Esophagus muscularis mucosa (tissue), 3 donors: ENCODE measurements at regions not wholly inside any gene's neighbourhood (a gene's known extent, or its start where the extent isn't known, plus 50 kb on each side); places are given as distances from the start of the nearest gene placed in this dataset.

Source experiments
- CTCF ChIP-seq, 3 experiments: fragments of 200-600 bp in 2 of 3; fragments of 450-650 bp in 1 of 3; sonication (generic) in 2 of 3; IDR thresholded peaks; one replicate each; pipeline ENCODE4 v1.5.1; 2017 to 2019; ENCODE audit warnings: antibody characterized with exemption in 3 of 3, mild to moderate bottlenecking in 2 of 3, moderate library complexity in 1 of 3
- POLR2A ChIP-seq: fragments of 450-650 bp; IDR thresholded peaks from one replicate; pipeline ENCODE4 v1.6.1; 2017; ENCODE audit warnings: antibody characterized with exemption, moderate library complexity, mild to moderate bottlenecking, low read depth

GRCh38 chr16:86852135-86852534 is 273.8 kb downstream of the FOXL1 start:
- TF ChIP-seq CTCF (IDR thresholded peaks at IDR 0.05) (no peak), POLR2A (no peak)
